Suppressor macrophage treated with lipopolysaccharide for 4 hours (primary cell): ENCODE measurements at regions not wholly inside any gene's neighbourhood (a gene's known extent, or its start where the extent isn't known, plus 50 kb on each side); places are given as distances from the start of the nearest gene placed in this dataset.
"Not testable (repeated sequence)": the region's sequence is repeated elsewhere in the genome, so short reads cannot be mapped to it uniquely, and the experiment has no call there.

Experiments used
- DNase-seq: peaks from one replicate; pipeline ENCODE4 v3.0.0-alpha.2; 2020

GRCh38 chr3:95715128-95715527 lies 1099.3 kb upstream of the EPHA6 start:
- DNase-seq = no peak

- DNase-seq = no peak
Measured at GRCh38 chr3:95717048-95717447, 1097.3 kb upstream of the EPHA6 start.

- DNase-seq = no peak
Measured at GRCh38 chr3:95718168-95718567, 1096.2 kb upstream of the EPHA6 start.

GRCh38 chr3:95719481-95719880 lies 1094.9 kb upstream of the EPHA6 start:
- no peak for DNase-seq

GRCh38 chr3:95721938-95722337 lies 1092.5 kb upstream of the EPHA6 start:
- DNase-seq = peak; percentile 18

GRCh38 chr3:95725770-95726169 lies 1088.6 kb upstream of the EPHA6 start:
- DNase-seq = no peak

- DNase-seq = no peak
Measured at GRCh38 chr3:95731753-95732152, 1082.6 kb upstream of the EPHA6 start.

GRCh38 chr3:95733336-95733735 lies 1081.1 kb upstream of the EPHA6 start:
- DNase-seq = no peak

- no peak for DNase-seq
Measured at GRCh38 chr3:95738045-95738444, 1076.3 kb upstream of the EPHA6 start.

GRCh38 chr3:95744896-95745295 lies 1069.5 kb upstream of the EPHA6 start:
- not testable (repeated sequence) for DNase-seq

GRCh38 chr3:95750097-95750496 lies 1064.3 kb upstream of the EPHA6 start:
- DNase-seq = no peak

- DNase-seq = no peak
Measured at GRCh38 chr3:95751509-95751908, 1062.9 kb upstream of the EPHA6 start.

GRCh38 chr3:95752199-95752598 lies 1062.2 kb upstream of the EPHA6 start:
- DNase-seq = no peak

- no peak for DNase-seq
Measured at GRCh38 chr3:95758707-95759106, 1055.7 kb upstream of the EPHA6 start.

GRCh38 chr3:95759614-95760301 lies 1054.6 kb upstream of the EPHA6 start:
- no peak for DNase-seq

GRCh38 chr3:95775486-95776094 lies 1038.8 kb upstream of the EPHA6 start:
- DNase-seq = no peak

- DNase-seq = no peak
Measured at GRCh38 chr3:95781598-95781997, 1032.8 kb upstream of the EPHA6 start.

- DNase-seq = no peak
Measured at GRCh38 chr3:95789111-95789510, 1025.3 kb upstream of the EPHA6 start.

GRCh38 chr3:95797081-95797480 lies 1017.3 kb upstream of the EPHA6 start:
- no peak for DNase-seq

GRCh38 chr3:95798628-95799027 lies 1015.8 kb upstream of the EPHA6 start:
- no peak for DNase-seq

GRCh38 chr3:95810462-95810861 lies 1003.9 kb upstream of the EPHA6 start:
- no peak for DNase-seq

GRCh38 chr3:95813244-95813643 lies 1001.1 kb upstream of the EPHA6 start:
- no peak for DNase-seq

- DNase-seq = no peak
Measured at GRCh38 chr3:95815828-95816227, 998.6 kb upstream of the EPHA6 start.

GRCh38 chr3:95826419-95826818 lies 988.0 kb upstream of the EPHA6 start:
- DNase-seq = no peak

- DNase-seq = no peak
Measured at GRCh38 chr3:95832146-95832545, 982.2 kb upstream of the EPHA6 start.
